ENCODE measurements at regions not wholly inside any gene's neighbourhood (a gene's known extent, or its start where the extent isn't known, plus 50 kb on each side); places are given as distances from the start of the nearest gene placed in this dataset.

GRCh38 chr5:145118611-145119010 is 716.5 kb downstream of the PRELID2 start:
- Histone ChIP-seq H3K27me3 (replicated peaks; ENCODE audit: insufficient read depth) (no peaks in the 10 kb centered on the region), H3K4me3 (no peak overlapping the region), H3K4me2 (ENCODE audit: unreplicated experiment) (no peak overlapping the region), H3K27ac (no peak overlapping the region), H3K9me3 (ENCODE audit: low read depth) (no peaks in the 10 kb centered on the region), H3F3A (ENCODE audit: insufficient read depth) (no peaks in the 10 kb centered on the region), H4K20me1 (ENCODE audit: insufficient read depth) (no peaks in the 10 kb centered on the region), H2AFZ (no peak overlapping the region), H3K79me2 (ENCODE audit: insufficient read depth) (no peaks in the 10 kb centered on the region), H3K4me1 (ENCODE audit: insufficient read depth) (no peaks in the 10 kb centered on the region), H3K36me3 (ENCODE audit: low read depth) (no peaks in the 10 kb centered on the region), H3K9me2 (ENCODE audit: insufficient read depth) (no peaks in the 10 kb centered on the region), H3K9ac (no peak overlapping the region)
- DNase-seq: no peak
- TF ChIP-seq EZH2 (IDR thresholded peaks at IDR 0.05; ENCODE audit: insufficient read depth, poor library complexity, severe bottlenecking) (no peak), EZH2phosphoT487 (IDR thresholded peaks at IDR 0.05; ENCODE audit: insufficient read depth, low read depth) (no peak)
- WGBS, 2 experiments (ENCODE audit: low coverage in 1 of 2, low lambda C conversion rate in 2 of 2, missing lambda C conversion rate in 2 of 2): 26 to 34% methylated on average over 2 of the region's 2 CpGs
- in situ Hi-C loops (cut with MboI): no loop called here

- H4K20me1 ChIP-seq (ENCODE audit: insufficient read depth): no peaks in the 10 kb centered on the region
- no peaks in the 10 kb centered on the region for H3K4me1 ChIP-seq (ENCODE audit: insufficient read depth)
- H3K79me2 ChIP-seq (ENCODE audit: insufficient read depth): no peaks in the 10 kb centered on the region
- H3K9ac ChIP-seq: no peak overlapping the region
- no peak overlapping the region for H3K4me2 ChIP-seq (ENCODE audit: unreplicated experiment)
- in situ Hi-C loops (cut with MboI): no loop called here
- DNase-seq: no peak
- no peaks in the 10 kb centered on the region for H3K9me3 ChIP-seq (ENCODE audit: low read depth)
- no peaks in the 10 kb centered on the region for H3K9me2 ChIP-seq (ENCODE audit: insufficient read depth)
- no peaks in the 10 kb centered on the region for H3K27me3 ChIP-seq (replicated peaks; ENCODE audit: insufficient read depth)
- no peak for TF ChIP-seq EZH2phosphoT487 (IDR thresholded peaks at IDR 0.05; ENCODE audit: insufficient read depth, low read depth)
- no peak for TF ChIP-seq EZH2 (IDR thresholded peaks at IDR 0.05; ENCODE audit: insufficient read depth, poor library complexity, severe bottlenecking)
- H3F3A ChIP-seq (ENCODE audit: insufficient read depth): no peaks in the 10 kb centered on the region
- H3K4me3 ChIP-seq: no peak overlapping the region
- H2AFZ ChIP-seq: no peak overlapping the region
- H3K27ac ChIP-seq: no peak overlapping the region
- WGBS, 2 experiments (ENCODE audit: low coverage in 1 of 2, low lambda C conversion rate in 2 of 2, missing lambda C conversion rate in 2 of 2): 32 to 41% methylated on average over 1 of the region's 1 CpG
- H3K36me3 ChIP-seq (ENCODE audit: low read depth): no peaks in the 10 kb centered on the region
Measured at GRCh38 chr5:145118127-145118526, 717.0 kb downstream of the PRELID2 start.

- in situ Hi-C loops (cut with MboI): no loop called here
- Histone ChIP-seq H4K20me1 (ENCODE audit: insufficient read depth) (no peaks in the 10 kb centered on the region), H3K4me3 (no peak overlapping the region)
Measured at GRCh38 chr5:145117285-145117684, 717.9 kb downstream of the PRELID2 start.

GRCh38 chr5:145111420-145111819 is 723.7 kb downstream of the PRELID2 start:
- H3K27ac ChIP-seq: no peak overlapping the region
- in situ Hi-C loops (cut with MboI): no loop called here
- no peak for DNase-seq
- no peaks in the 10 kb centered on the region for H3K9me2 ChIP-seq (ENCODE audit: insufficient read depth)
- no peaks in the 10 kb centered on the region for H3K27me3 ChIP-seq (replicated peaks; ENCODE audit: insufficient read depth)
- H3K79me2 ChIP-seq (ENCODE audit: insufficient read depth): no peaks in the 10 kb centered on the region
- no peak overlapping the region for H2AFZ ChIP-seq
- no peaks in the 10 kb centered on the region for H3F3A ChIP-seq (ENCODE audit: insufficient read depth)
- no peaks in the 10 kb centered on the region for H3K36me3 ChIP-seq (ENCODE audit: low read depth)
- TF ChIP-seq EZH2 (IDR thresholded peaks at IDR 0.05; ENCODE audit: insufficient read depth, poor library complexity, severe bottlenecking): no peak
- TF ChIP-seq EZH2phosphoT487 (IDR thresholded peaks at IDR 0.05; ENCODE audit: insufficient read depth, low read depth): no peak
- H3K4me3 ChIP-seq: no peak overlapping the region
- no peak overlapping the region for H3K9ac ChIP-seq
- no peaks in the 10 kb centered on the region for H3K4me1 ChIP-seq (ENCODE audit: insufficient read depth)
- H4K20me1 ChIP-seq (ENCODE audit: insufficient read depth): no peaks in the 10 kb centered on the region
- 17 to 21% methylated on average over 3 of the region's 3 CpGs for WGBS, 2 experiments (ENCODE audit: low coverage in 1 of 2, low lambda C conversion rate in 2 of 2, missing lambda C conversion rate in 2 of 2)
- H3K4me2 ChIP-seq (ENCODE audit: unreplicated experiment): no peak overlapping the region
- H3K9me3 ChIP-seq (ENCODE audit: low read depth): no peaks in the 10 kb centered on the region

More at GRCh38 chr5:145117285-145117684, 717.9 kb downstream of the PRELID2 start:
- Histone ChIP-seq H3K27ac (no peak overlapping the region), H3K27me3 (replicated peaks; ENCODE audit: insufficient read depth) (no peaks in the 10 kb centered on the region), H3K9me3 (ENCODE audit: low read depth) (no peaks in the 10 kb centered on the region), H3K4me2 (ENCODE audit: unreplicated experiment) (no peak overlapping the region), H3F3A (ENCODE audit: insufficient read depth) (no peaks in the 10 kb centered on the region), H3K9me2 (ENCODE audit: insufficient read depth) (no peaks in the 10 kb centered on the region), H3K36me3 (ENCODE audit: low read depth) (no peaks in the 10 kb centered on the region), H3K9ac (no peak overlapping the region), H3K4me1 (ENCODE audit: insufficient read depth) (no peaks in the 10 kb centered on the region), H2AFZ (no peak overlapping the region), H3K79me2 (ENCODE audit: insufficient read depth) (no peaks in the 10 kb centered on the region)
- TF ChIP-seq EZH2 (IDR thresholded peaks at IDR 0.05; ENCODE audit: insufficient read depth, poor library complexity, severe bottlenecking) (no peak), EZH2phosphoT487 (IDR thresholded peaks at IDR 0.05; ENCODE audit: insufficient read depth, low read depth) (no peak)
- no peak for DNase-seq
- 44 to 46% methylated on average over 4 of the region's 4 CpGs for WGBS, 2 experiments (ENCODE audit: low coverage in 1 of 2, low lambda C conversion rate in 2 of 2, missing lambda C conversion rate in 2 of 2)

GRCh38 chr5:145110834-145111233 is 724.3 kb downstream of the PRELID2 start:
- H3K27me3 ChIP-seq (replicated peaks; ENCODE audit: insufficient read depth): no peaks in the 10 kb centered on the region
- no peaks in the 10 kb centered on the region for H3F3A ChIP-seq (ENCODE audit: insufficient read depth)
- no peaks in the 10 kb centered on the region for H3K4me1 ChIP-seq (ENCODE audit: insufficient read depth)
- DNase-seq: no peak
- H3K27ac ChIP-seq: no peak overlapping the region
- in situ Hi-C loops (cut with MboI): no loop called here
- no peak overlapping the region for H3K4me2 ChIP-seq (ENCODE audit: unreplicated experiment)
- H2AFZ ChIP-seq: no peak overlapping the region
- TF ChIP-seq EZH2 (IDR thresholded peaks at IDR 0.05; ENCODE audit: insufficient read depth, poor library complexity, severe bottlenecking) (no peak), EZH2phosphoT487 (IDR thresholded peaks at IDR 0.05; ENCODE audit: insufficient read depth, low read depth) (no peak)
- no peaks in the 10 kb centered on the region for H3K79me2 ChIP-seq (ENCODE audit: insufficient read depth)
- no peaks in the 10 kb centered on the region for H3K9me2 ChIP-seq (ENCODE audit: insufficient read depth)
- no peaks in the 10 kb centered on the region for H3K36me3 ChIP-seq (ENCODE audit: low read depth)
- H3K4me3 ChIP-seq: no peak overlapping the region
- H4K20me1 ChIP-seq (ENCODE audit: insufficient read depth): no peaks in the 10 kb centered on the region
- no peak overlapping the region for H3K9ac ChIP-seq
- no peaks in the 10 kb centered on the region for H3K9me3 ChIP-seq (ENCODE audit: low read depth)
